GM12872 (cell line): ENCODE measurements at regions not wholly inside any gene's neighbourhood (a gene's known extent, or its start where the extent isn't known, plus 50 kb on each side); places are given as distances from the start of the nearest gene placed in this dataset.

ENCODE experiments used
- CTCF ChIP-seq: IDR thresholded peaks from 3 replicates; pipeline ENCODE4 v1.5.1; 2011; ENCODE audit warnings: low read depth, mild to moderate bottlenecking, low read length, moderate library complexity; ENCODE audit not compliant: insufficient read depth

- TF ChIP-seq CTCF, result no peak
Measured at GRCh38 chr12:77256956-77257355, 191.6 kb upstream of the E2F7 start.

GRCh38 chr12:77253321-77253720, 188.0 kb upstream of the E2F7 start:
- no peak for TF ChIP-seq CTCF

GRCh38 chr12:77251799-77252198, 186.4 kb upstream of the E2F7 start:
- no peak for TF ChIP-seq CTCF

- no peak for TF ChIP-seq CTCF
Measured at GRCh38 chr12:77249892-77250291, 184.5 kb upstream of the E2F7 start.

GRCh38 chr12:77248036-77248435, 182.7 kb upstream of the E2F7 start:
- TF ChIP-seq CTCF, result no peak

- no peak for TF ChIP-seq CTCF
Measured at GRCh38 chr12:77247542-77247941, 182.2 kb upstream of the E2F7 start.

- TF ChIP-seq CTCF, result no peak
Measured at GRCh38 chr12:77243345-77243744, 178.0 kb upstream of the E2F7 start.

- TF ChIP-seq CTCF, result no peak
Measured at GRCh38 chr12:77239617-77240016, 174.2 kb upstream of the E2F7 start.
